NCI-H2196 (cell line): ENCODE measurements at regions not wholly inside any gene's neighbourhood (a gene's known extent, or its start where the extent isn't known, plus 50 kb on each side); places are given as distances from the start of the nearest gene placed in this dataset.

Source experiments
- DNase-seq: peaks from one replicate; lab custom pipeline; 2025; ENCODE audit not compliant: unreplicated experiment; lab: John Stamatoyannopoulos, UW

DNA sequence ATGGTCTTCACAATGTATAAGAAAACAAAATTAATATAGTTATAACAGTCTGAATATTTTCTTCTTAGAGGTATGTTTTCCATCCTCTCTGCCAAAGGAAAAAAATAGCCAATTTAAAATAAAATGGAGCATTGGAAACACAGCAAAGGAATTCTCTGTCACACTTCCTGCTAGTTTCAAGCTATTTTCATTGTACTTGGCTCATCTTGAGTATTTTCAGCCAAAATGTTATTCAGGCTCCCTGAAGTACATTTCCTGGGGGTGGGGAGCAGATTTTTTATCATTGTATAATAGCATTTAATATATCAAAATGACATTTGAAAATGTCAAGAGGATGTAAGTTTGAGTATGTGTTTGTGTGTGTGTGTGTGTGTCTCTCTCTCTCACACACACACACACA is 463.6 kb upstream of the REG3G start:
- no peak for DNase-seq

DNA sequence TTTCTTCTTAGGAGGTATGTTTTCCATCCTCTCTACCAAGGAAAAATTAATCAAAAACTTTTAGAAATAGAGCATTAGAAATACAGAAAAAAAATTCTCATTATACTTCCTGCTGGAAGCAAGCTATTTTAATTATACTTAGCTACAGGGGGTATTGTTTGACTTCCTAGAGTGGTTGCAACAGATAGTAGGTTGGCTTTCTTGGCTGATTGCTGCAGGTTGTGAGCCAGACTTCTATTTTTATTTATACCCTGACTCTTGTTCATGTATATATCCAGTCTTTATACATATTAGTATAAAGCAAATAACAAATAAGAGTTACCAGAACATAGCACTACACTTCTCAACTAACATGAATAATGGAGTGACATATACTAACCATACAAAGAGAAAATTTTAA is 460.8 kb upstream of the REG3G start:
- no peak for DNase-seq

DNA sequence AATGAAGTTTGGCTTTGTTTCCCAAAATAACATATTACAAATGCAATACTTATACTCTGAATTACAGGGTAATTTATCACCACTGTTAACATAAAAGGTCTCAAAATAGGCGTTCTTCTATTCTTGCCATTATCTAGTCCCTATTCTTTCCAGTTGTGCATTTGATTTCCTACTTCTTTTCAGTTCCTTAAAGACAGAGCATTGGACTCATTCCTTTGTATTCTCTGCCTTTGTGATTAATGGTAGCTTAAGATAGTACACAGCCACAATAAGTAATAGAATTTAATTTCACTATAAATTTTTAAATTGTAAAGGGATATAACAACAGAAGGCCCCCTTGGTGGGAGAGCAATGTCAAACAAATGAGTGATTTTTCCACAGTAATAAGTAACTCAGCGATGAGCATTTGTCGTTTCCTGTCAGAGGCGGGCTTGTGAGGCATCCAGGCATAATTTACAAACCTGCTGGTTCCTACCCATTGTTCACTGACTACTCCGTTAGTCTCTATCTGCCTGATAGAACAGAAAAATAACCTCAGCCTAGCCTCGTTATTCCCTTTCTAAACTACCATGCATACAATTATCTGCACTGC is 456.6 kb upstream of the REG3G start:
- no peak for DNase-seq

DNA sequence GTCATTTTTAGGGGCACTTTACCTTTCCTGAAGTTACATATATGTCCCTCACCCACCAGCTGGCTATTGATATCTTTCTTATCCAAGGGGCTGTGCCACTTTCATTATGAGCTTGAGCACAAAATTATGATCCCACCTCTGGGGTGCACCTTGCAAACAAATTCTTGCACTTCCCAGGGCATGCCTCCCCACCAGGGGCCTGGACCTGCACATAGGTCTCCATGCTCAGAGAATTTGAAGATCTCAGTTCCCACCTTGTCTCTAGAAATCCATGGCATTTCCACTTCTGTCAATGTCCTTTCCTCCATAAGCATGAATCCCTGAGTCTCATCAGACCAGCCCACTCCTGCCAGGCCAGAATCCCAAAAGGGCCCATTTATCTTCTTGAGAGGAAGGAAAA is 449.1 kb upstream of the REG3G start:
- DNase-seq: no peak

DNA sequence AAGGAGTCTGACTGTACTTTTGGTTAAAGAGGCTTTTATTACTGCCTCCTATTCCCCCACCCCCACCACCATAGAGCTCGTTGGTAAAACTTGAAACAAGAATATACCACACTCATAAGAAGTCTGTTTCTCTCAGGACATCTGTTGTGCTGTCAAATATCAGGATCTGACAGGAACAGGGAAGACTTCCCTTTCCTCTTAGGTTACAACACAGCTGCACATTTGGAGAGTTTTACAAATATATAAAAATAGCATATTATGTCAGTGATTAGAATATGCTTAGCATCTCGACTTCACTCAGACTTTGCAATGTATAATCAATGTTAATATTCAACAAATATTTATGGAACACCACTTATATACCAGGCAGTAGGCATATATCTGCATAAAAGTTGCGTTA is 439.6 kb upstream of the REG3G start:
- no peak for DNase-seq

DNA sequence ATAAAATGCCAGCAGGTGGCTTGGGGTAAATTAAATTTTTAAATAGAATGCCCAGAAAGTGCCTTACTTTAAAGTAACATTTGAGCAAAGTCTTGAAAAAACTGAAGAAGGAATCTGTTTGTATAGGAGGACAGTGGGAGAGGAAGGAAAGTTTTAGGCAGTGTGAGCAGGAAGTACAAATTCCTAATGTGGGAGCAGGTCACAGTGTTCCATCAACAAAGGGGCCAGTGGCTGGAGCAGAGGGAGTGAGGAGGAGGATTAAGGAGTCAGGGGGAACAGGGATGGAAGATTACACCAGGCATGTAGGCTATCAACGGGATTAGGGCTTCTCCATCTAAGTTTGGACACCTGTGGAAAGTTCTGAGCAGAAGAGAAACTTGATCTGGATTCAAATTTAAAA is 439.2 kb upstream of the REG3G start:
- DNase-seq: no peak

DNA sequence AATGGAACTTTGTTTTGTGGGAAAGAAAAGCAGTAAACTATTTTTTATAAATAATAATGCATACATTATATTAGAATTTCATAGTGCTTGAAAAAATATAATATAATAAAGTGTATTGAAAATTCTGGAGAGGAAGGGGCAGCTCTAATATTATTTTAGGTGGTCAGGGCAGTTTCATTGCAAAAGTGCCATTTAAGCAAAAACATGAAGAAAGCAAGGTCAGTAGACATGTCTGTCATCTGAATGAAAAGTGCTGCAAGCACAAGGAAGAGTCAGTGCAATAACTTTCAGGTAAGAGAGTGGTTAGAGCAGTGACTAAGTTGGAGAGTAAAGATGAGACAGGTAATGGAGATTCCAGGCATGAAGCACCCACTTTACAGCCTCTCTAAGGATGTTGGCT is 435.6 kb upstream of the REG3G start:
- DNase-seq: no peak

DNA sequence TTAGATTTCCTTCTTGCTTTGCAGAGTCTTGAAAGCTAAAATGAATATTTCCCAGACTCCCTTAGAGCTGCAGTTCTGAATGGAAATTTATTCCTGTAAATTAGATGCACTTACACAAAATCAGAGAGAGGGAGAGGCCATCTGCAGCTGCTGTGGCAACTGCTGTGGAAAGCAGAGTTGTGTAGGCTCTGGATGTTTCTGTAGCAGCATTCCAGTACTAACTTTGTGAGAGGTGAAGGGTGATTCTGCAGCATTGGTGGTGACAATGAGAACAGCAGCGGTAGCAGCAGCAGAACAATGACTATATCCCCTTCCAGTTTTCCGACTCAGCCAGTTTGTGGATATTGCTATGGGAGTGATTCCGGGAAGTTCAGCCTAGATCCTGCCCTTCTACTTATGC is 433.0 kb upstream of the REG3G start:
- no peak for DNase-seq

DNA sequence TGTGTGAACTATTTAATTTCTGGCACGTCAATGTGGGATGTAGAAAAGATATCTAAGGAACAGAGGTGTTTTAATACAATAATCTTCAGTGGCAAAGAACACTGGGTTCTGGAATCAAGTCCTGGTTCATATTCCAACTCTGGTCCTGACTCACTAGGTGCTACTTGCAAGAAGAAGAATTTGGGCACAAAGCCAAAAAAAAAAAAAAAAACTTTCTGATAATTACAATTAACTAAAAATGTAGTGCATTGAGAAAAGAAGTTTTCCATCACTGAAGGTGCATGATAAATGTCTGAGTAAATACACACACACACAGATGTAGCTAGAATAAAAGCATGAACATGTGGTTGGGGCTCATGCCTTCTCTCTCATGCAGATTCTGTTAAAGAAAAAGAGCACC is 424.4 kb upstream of the REG3G start:
- no peak for DNase-seq

DNA sequence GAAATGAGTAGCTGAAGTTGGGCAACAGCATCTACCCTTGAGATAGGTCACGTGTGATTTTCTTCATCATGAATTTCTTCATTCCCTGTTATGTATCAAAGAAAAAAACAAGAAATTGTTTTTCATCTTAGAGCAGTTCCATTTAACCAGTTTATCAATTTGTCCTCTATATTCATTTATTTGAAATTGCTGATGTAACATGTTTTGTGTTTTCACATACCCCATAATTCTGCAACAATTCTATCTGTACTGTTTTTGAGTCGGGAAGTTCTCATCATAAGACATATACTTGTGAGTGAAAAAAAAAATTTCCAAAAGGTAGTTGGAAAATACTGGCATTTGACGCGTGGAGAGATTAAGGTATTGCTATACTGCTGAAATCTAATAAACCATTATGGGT is 422.6 kb upstream of the REG3G start:
- DNase-seq: no peak

DNA sequence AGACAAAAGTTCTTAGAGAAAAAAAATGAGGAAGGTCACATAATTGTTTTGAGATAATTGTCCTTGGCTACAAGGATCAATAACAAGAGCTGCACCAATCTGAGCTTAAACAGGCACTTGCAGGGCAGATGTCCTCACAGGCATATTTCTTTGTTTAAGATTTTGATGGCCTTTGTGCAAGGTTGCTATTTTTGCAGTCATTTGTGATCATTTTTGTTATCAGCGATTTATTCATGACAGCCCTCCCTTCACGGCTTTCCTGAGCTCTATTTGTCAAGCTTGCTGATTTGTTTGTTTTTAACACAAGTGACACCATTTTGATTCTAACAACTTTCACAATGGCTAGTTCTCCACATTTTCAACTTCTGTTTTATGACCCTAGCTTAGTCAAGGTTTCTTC is 418.6 kb upstream of the REG3G start:
- no peak for DNase-seq

DNA sequence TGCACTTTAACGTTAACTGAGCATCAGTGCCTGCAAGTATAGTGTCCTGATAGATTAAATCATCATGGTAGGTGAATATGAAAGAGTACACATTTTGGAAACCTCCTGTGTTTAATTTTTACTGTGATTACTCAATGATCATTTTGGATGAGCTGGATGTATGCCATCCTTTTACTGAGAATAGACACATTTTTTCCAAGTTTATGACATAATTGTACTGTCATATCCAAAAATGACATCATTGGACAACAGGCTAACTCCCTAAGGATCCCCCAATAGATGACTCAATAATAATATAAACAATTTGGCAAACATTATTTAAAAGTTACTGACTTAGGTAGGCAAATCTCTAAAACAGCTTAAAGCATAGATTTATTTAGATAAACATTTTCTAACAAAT is 410.8 kb upstream of the REG3G start:
- no peak for DNase-seq

DNA sequence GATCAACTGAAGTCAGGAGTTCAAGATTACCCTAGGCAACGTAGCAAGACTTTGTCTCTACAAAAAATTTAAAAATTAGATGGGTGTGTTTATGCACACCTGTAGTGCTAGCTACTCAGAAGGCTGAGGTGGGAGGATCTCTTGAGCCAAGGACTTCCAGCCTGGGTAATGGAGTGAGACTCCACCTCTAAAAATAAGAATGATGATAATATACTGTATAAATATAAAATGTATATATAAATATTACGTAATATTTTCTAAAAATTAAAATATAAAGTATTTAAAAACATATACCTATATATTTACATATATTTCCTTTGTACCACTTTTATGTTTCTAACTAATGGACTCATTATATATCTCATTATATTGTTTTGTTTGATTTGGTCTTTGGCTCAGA is 409.5 kb upstream of the REG3G start:
- no peak for DNase-seq

DNA sequence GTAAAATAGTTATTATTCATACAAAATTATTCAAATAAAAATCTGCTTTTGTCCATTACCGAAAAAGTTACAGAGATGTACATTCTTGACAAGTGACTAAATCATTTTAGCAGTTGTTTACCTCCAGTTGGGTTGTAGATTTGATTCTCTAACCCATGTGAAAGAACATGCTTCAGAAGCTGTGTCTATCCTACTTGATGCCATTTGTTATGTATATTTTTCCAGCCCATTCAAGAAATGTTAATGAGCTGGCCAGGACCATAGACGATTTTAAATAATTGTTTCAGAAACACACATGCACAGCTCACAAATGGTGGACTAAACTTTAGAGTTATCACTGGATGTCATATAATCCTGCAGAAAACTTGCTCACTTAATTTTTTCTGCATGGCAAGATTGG is 391.1 kb upstream of the REG3G start:
- DNase-seq: no peak

DNA sequence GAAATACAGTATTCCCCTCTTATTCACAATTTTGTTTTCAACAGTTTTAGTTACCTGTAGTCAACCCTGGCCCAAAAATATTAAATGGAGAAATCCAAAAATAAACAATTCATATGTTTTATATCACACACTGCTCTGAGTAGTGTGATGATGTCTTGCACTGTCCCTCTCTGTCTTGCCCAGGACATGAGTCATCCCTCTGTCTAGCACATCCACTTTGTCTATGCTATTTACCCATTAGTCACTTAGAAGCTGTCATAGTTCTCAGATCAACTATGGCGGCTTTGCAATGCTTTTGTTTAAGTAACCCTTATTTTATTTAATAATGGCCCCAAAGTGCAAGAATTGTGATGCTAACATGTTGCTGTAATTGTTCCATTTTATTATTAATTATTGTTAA is 380.6 kb upstream of the REG3G start:
- DNase-seq: no peak

DNA sequence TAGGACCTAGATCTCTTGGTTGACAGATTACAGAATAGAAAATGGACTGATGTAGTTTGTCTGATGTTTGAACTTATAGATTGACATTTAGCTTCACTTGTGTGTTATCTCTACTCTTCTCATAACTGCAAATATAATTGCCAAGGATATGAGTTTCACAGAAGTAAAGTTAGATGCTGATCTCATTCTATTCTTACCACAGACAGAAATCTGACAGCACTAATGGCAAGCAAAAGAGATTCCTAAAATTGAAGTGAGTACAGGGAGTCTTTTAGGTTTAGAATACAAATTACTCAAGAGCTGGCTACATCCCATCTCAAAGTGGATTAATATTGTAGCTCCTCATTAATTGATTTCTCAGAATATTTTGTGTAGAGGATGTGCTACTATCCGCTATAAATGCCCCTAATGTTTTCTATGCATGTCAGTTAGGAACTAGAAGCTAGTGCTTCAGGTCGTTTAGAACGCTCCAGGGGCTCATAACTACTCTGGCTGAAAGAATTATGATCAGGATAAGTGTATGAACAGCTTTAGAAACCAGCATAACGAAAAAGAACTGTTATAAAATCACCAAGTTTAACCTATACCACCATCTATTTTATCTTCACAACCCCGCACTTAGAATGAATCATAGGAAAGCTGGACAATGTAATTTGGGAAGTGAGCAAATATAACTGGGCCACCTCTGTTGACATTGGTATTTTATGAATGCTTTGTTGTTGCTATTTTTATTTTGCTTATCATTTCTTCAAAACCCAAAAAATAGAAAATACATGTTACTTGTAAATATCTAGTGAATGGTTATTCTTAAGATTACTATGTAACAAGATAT is 378.8 kb upstream of the REG3G start:
- no peak for DNase-seq

DNA sequence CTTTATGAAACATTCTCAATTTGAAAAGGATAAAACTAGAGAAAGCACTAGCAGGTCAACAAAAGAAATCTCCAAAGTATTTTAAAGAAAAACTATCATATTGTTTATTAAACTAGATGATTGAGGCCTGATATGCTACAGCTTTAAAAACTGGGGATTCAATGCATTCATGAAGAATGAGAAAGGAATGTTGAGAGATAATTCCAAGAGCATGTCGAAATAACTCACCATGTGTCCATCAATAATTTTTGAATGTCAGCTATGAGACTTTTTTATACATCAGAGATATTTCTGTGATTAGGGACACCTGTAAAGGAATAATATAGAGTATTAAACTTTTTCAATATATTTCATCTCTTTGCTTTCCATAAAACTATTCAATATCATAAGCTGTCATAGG is 376.9 kb upstream of the REG3G start:
- DNase-seq: no peak

DNA sequence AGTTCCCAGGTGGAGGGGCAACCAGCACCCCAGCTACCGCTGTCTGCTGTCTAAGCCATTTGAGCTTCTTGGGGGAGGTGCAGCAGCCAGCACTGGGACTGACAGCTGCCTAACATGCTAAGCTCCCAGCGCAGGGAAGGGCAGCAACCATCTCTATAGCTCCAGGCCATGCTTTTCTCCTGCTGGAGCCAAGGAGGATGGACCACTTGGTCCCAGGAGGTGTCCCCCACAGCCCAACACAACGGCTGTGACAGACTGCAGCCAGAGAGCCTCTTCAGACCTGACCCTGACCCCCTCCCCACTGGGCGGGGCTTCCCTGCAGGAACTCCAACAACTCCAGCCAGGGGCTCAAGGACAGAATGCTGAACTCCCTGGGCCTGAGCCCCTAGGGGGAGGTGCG is 370.6 kb upstream of the REG3G start:
- no peak for DNase-seq

DNA sequence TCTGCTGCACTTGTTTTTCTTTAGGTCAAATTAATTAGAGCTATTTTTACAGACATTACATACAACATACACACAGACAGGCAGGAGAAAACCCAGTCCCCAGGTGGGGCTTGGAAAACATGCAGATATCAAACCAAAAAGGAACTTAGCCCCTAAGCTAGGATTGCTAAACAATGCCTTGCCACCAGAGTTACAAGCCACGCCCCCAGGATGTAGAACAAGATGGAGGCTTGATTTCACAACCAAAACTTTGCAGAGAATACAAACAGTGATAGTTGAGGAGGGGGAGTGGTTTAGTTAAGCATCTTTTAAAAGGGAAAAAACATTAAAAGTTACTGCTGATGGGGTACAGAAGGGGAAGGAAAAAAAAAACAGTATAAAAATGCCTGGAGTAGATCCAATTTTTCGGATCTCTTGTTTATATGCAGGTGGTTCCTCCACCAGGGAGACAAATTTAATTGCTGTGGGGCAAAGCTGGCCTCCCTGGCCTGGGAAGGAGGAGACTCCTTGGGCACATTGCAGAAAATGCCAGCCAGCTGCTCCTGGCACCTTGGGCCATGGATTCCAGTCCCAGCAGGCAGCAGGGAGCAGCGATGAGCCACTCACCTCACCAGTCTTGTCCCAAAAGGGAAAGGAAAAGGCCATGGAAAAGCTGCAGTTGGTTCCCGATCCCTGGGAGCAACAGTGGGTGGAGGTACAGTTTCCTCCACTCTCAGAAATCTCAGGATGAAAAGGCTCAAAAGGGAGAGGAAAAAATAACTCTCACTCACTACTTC is 348.4 kb upstream of the REG3G start:
- no peak for DNase-seq

DNA sequence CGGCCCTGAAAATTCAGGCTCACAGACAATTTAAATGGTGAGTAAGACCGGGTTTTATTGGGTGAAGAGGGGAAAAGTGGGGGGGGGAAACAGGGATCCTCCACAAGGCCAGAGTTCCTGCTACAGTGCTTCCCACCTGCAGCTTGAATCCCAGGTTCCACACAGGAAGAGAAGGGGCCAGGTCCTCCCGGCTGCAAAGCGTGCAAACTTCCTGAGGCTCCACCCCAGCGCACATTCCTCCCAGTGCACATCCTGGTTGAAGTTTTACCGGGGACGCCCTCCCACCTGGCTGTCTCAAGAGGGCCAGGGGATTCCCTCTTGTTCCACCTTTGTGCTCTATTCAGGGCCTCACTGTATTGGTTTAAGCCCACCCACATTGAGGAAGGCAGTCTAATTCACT is 347.7 kb upstream of the REG3G start:
- no peak for DNase-seq

DNA sequence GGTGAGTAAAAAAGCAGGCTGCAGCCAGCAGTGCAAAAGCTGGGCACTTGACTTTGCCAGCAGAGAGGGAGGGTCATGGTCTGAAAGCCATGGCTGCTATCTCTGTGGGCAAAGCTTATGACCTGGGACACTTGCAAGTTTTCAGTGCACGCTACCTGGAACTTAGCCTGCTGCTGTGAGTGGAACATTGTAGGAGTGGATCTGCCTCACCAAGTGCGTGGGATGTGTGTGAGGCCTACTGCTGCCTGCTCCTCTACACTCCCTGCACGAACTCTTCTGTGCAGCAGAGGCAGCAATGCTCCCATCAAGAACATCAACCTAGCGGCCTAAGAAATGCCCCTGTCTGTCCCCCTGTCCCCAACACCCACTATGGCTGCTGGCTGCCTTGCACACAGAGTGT is 344.1 kb upstream of the REG3G start:
- no peak for DNase-seq

DNA sequence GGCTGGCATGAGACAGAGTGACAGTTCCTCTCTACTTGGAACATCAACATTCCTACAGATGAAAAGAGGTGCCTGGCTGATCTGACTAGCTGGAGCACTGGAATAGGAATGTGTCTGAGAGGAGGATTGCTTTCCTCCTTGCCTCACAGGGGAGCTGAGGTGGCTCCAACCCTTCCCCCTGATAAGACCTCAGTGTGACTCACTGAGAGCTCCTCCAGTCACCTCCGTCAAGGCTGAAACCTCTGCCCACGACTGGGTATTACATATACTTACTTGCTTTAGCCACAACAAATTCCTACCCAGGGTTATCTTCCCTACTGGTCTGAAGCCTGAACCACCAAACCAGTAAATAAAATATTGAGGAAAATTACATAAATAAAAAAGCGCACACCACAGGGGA is 342.7 kb upstream of the REG3G start:
- no peak for DNase-seq
